IPS DF 6.9 (cell line): ENCODE measurements at regions not wholly inside any gene's neighbourhood (a gene's known extent, or its start where the extent isn't known, plus 50 kb on each side); places are given as distances from the start of the nearest gene placed in this dataset.

Source experiments
- DNase-seq: peaks from one replicate; pipeline ENCODE4 v3.0.0-alpha.2; 2013; ENCODE audit warnings: low read depth, low spot score
- H3K27ac ChIP-seq: one replicate; pipeline ENCODE4 v1.5.1; 2013; ENCODE audit warnings: low read length, control low read depth
- H3K27me3 ChIP-seq: 2 replicates; pipeline ENCODE4 v1.6.1; 2013; ENCODE audit warnings: mild to moderate bottlenecking, low read length; ENCODE audit not compliant: control insufficient read depth, insufficient read depth
- H3K36me3 ChIP-seq: 2 replicates; pipeline ENCODE4 v1.6.1; 2013; ENCODE audit warnings: low read length; ENCODE audit not compliant: control insufficient read depth, insufficient read depth
- H3K4me1 ChIP-seq: 2 replicates; pipeline ENCODE4 v1.6.1; 2013; ENCODE audit warnings: low read length; ENCODE audit not compliant: control insufficient read depth, insufficient read depth
- H3K4me3 ChIP-seq: 2 replicates; pipeline ENCODE4 v1.5.1; 2013; ENCODE audit warnings: mild to moderate bottlenecking, low read length
- H3K9me3 ChIP-seq: 2 replicates; pipeline ENCODE4 v1.6.1; 2013; ENCODE audit warnings: low read length, inconsistent platforms; ENCODE audit not compliant: control insufficient read depth, insufficient read depth
- WGBS: extraction: QIAGEN DNeasy Blood & Tissue Kit; methylation state at CpG from one replicate; pipeline ENCODE4 v1.1.7; 2013; ENCODE audit warnings: mixed read lengths, missing lambda C conversion rate; ENCODE audit not compliant: insufficient read length, insufficient coverage; 5-methylcytosine and 5-hydroxymethylcytosine counted together

DNA sequence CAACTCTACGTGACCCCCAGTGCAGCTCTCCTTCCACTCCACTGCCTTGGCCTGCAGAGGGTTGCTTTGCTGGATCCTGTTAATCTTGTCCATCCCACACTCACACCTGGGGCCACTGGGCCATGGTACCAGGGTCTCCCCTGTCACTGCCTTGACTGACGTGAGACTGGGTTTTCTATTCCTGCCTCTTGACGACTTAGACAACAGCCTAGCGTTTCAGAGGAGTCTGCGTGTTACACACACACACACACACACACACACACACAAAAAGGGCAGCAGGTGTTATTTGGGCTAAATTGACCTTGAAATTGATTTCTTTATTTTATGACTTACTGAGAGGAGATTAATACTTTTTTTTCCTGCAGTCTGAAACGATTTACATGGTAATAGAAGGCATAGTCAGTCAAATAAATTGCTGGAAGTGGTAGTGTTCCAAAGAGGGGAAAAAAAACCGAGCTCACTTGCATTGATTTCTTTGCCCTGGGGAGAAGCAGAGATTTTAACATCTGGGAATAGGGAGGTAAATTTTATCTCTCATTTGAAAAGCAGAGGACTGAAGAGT lies 492.3 kb upstream of the EEF2KMT start:
- no peak for DNase-seq
- Histone ChIP-seq H3K4me1 (0 out of 2 replicates have a peak, but pooled peaks cover 1% of the 10 kb centered on the region), H3K27me3 (no peaks in the 10 kb centered on the region), H3K27ac (no peak overlapping the region), H3K4me3 (no peak overlapping the region), H3K9me3 (no peaks in the 10 kb centered on the region; the same call in 1 of the 2 replicates), H3K36me3 (no peaks in the 10 kb centered on the region)
- WGBS, result no CpG with 5 or more reads among the region's 7 CpGs

DNA sequence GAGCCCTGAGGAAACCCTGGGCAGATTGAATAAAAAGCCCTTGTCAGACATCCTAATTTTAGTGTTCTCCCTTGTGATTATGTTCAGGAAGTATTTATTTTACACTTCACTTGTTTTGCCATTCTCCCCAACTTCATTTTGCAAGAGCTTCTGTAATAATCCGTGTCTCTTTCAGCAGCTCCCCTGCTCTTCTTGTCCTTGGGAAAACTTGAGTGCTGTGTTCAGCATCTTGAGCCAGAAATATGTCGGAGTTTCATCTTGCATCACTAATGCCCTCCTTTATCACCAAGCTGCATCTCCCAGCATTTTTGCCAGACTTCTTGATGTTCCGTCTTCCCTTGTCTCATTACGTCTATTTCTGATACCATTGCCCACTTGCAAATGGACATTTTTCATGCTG lies 486.5 kb upstream of the EEF2KMT start:
- no CpG with 5 or more reads among the region's 4 CpGs for WGBS
- Histone ChIP-seq H3K27ac (no peak overlapping the region), H3K27me3 (no peaks in the 10 kb centered on the region), H3K9me3 (no peaks in the 10 kb centered on the region; the same call in 1 of the 2 replicates), H3K4me1 (no peaks in the 10 kb centered on the region), H3K4me3 (no peak overlapping the region), H3K36me3 (no peaks in the 10 kb centered on the region)
- DNase-seq, result no peak

DNA sequence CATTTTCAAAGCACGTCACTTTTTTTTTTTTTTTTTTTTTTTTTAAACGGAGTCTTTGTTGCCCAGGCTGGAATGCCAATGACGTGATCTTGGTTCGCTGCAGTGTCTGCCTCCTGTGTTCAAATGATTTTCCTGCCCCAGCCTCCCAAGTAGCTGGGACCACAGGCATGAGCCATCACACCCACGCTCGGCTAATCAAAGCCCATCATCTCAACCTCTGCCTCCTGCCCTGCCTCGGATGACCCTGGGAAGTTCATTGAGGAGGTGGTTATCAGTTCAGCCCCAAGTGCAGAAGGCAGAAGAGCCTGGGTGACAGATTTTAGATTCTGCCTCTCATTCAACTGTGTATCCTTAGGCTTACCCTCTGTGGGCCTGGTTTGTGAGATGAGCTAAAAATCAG lies 484.9 kb upstream of the EEF2KMT start:
- Histone ChIP-seq H3K4me3 (no peak overlapping the region), H3K36me3 (no peaks in the 10 kb centered on the region), H3K4me1 (no peaks in the 10 kb centered on the region), H3K9me3 (no peaks in the 10 kb centered on the region; the same call in 1 of the 2 replicates), H3K27ac (no peak overlapping the region), H3K27me3 (no peaks in the 10 kb centered on the region)
- WGBS, result no CpG with 5 or more reads among the region's 7 CpGs
- no peak for DNase-seq

DNA sequence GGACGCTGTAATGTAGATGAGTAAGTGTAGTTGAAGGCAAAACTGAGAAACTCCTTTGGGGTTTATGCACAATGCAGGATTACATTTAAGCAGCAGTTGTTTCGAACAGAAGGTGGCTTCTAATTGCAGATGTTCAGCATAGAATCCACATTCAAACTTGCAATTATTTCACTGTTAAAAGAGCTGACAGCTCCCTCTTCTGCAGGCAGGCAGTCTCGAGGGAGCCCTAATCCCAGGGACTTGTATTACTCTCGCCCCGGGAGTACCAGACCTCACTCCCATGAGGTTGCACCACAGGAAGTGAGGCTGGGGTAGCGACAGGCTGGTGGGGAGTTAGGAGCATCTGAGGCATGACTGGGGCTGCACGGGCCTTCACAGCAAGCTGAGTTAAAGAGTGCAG lies 484.3 kb upstream of the EEF2KMT start:
- no CpG with 5 or more reads among the region's 7 CpGs for WGBS
- H3K9me3 ChIP-seq, result no peaks in the 10 kb centered on the region; the same call in 1 of the 2 replicates
- H3K4me1 ChIP-seq, result no peaks in the 10 kb centered on the region
- H3K36me3 ChIP-seq, result no peaks in the 10 kb centered on the region
- H3K27ac ChIP-seq, result no peak overlapping the region
- no peaks in the 10 kb centered on the region for H3K27me3 ChIP-seq
- no peak overlapping the region for H3K4me3 ChIP-seq
- DNase-seq, result no peak

DNA sequence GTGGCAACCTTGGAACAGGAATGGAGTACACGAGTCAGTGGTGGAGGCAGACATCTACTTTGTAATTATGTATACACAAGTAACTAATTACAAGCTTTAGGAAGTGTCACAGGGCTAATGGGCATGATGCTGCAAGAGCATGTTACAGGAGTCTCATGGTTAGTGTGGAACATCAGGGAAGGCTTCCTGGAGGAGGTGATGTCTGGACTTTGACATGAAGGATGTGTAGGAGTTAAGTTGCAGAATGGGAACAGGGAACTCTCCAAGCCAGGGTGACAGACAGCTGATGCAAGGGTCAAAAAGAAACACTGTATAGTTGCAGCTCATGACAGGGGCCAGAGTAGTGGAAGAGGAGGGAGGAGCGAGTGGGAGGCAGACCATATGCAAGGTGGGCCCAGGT lies 483.8 kb upstream of the EEF2KMT start:
- DNase-seq, result no peak
- H3K4me1 ChIP-seq, result no peaks in the 10 kb centered on the region
- no peak overlapping the region for H3K27ac ChIP-seq
- H3K27me3 ChIP-seq, result no peaks in the 10 kb centered on the region
- H3K4me3 ChIP-seq, result no peak overlapping the region
- WGBS, result no CpG with 5 or more reads among the region's 2 CpGs
- H3K9me3 ChIP-seq, result no peaks in the 10 kb centered on the region; the same call in 1 of the 2 replicates
- no peaks in the 10 kb centered on the region for H3K36me3 ChIP-seq

DNA sequence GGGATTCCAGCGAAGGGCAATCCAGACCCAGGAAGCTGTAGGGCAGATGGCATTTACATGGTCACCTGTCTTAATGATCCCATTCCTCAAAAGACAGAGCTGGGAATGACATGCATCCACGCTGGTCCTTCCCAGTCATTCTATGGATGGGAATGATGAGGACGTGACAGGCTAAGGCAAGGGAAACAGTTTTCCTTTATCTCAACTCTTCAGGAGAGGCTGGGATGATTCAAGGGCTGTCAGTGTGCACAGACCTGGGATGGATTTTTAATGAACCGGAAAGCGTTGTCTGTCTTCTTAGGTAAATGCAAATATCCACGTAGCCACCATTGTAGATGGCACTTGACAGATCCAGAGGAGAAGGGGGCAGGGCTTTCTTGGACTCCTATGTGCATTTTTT lies 483.2 kb upstream of the EEF2KMT start:
- H3K4me3 ChIP-seq, result no peak overlapping the region
- H3K4me1 ChIP-seq, result no peaks in the 10 kb centered on the region
- no peak for DNase-seq
- no CpG with 5 or more reads among the region's 6 CpGs for WGBS
- H3K36me3 ChIP-seq, result no peaks in the 10 kb centered on the region
- no peak overlapping the region for H3K27ac ChIP-seq
- H3K9me3 ChIP-seq, result no peaks in the 10 kb centered on the region; the same call in 1 of the 2 replicates
- H3K27me3 ChIP-seq, result no peaks in the 10 kb centered on the region

DNA sequence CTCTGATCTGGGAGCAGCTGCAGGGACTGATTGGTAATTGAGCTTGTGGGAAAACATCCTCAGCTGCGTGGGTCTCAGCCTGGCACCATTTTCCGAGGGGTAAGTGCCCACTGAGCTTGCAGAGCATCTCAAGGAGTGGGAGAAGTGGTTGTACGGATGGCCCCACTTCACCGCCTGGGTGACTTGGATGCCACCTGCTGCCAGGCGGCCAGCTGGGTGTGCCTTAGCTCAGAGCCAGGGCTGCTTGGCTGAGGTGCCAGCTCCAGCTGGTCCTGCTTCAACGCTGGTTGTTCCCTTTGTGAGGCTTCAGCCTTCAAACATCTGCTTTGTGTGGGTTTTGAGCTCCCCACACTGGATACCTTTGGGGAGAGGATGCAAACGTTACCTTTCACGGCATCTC lies 482.7 kb upstream of the EEF2KMT start:
- Histone ChIP-seq H3K27ac (no peak overlapping the region), H3K9me3 (no peaks in the 10 kb centered on the region; the same call in 1 of the 2 replicates), H3K4me1 (no peaks in the 10 kb centered on the region), H3K36me3 (no peaks in the 10 kb centered on the region), H3K27me3 (no peaks in the 10 kb centered on the region), H3K4me3 (no peak overlapping the region)
- no CpG with 5 or more reads among the region's 8 CpGs for WGBS
- DNase-seq, result no peak

DNA sequence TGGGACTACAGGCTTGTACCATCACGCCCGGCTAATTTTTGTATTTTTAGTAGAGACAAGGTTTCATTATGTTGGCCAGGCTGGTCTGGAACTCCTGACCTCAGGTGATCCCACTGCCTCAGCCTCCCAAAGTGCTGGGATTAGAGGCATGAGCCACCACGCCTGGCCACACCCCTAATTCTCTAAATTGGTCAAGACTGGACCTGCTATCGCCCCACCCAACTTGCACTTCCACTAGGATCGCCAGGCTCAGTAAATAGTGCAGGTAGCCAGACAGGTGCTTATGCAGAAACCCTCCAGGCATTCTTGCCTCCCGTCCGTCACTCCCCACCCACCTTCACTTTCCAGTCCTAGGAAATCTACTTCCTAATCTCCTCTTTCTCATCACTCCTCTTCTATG lies 481.4 kb upstream of the EEF2KMT start:
- H3K4me3 ChIP-seq, result no peak overlapping the region
- H3K9me3 ChIP-seq, result no peaks in the 10 kb centered on the region; the same call in 1 of the 2 replicates
- H3K27ac ChIP-seq, result no peak overlapping the region
- H3K36me3 ChIP-seq, result no peaks in the 10 kb centered on the region
- no peak for DNase-seq
- no peaks in the 10 kb centered on the region for H3K4me1 ChIP-seq
- no peaks in the 10 kb centered on the region for H3K27me3 ChIP-seq
- no CpG with 5 or more reads among the region's 7 CpGs for WGBS

DNA sequence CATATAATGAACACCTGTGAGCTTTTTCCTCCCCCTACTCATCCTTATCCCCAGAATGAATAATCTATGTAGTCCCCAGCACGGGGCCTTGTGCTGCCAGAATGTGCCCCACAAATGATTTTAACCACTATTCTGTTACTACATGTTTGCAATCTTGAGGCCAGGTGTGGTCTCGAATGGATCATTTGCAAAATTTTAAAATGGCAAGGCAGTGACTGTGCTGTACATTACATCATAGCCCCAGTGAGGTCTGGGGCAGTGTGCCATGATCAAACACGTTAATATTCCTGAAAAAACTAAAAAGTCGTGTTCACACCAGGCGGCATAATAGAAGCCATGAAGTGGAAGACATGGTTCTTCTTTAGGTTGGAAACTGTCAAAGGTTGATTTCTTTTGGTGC lies 479.9 kb upstream of the EEF2KMT start:
- no peak overlapping the region for H3K4me3 ChIP-seq
- H3K27ac ChIP-seq, result no peak overlapping the region
- no peaks in the 10 kb centered on the region for H3K27me3 ChIP-seq
- no peaks in the 10 kb centered on the region for H3K36me3 ChIP-seq
- H3K4me1 ChIP-seq, result no peaks in the 10 kb centered on the region
- no peak for DNase-seq
- WGBS, result no CpG with 5 or more reads among the region's 5 CpGs
- no peaks in the 10 kb centered on the region for H3K9me3 ChIP-seq

DNA sequence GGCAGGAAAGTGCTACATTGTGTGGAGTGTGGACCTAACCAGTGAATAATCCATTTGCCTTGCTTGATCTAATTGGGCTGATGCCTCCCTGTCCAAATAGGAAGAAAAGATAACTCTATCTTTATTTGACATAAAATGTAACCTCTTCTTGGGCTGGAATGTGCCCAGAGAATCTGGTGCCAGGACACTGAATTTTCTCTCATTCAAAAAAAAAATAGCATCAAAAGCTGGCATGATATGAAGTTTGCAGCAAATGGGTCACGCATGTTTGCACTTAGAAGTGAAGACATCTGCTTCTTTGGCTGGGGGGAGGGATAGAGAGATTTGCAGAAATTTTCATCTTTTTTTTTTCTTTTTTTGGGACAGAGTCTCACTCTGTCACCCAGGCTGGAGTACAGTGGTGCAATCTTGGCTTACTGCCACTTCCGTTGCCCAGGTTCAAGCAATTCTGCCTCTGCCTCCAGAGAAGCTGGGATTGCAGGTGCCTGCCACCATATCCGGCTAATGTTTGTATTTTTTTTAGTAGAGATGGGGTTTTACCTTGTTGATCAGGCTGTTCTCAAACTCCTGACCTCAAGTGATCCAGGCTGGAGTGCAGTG lies 478.2 kb upstream of the EEF2KMT start:
- no CpG with 5 or more reads among the region's 3 CpGs for WGBS
- H3K9me3 ChIP-seq, result no peaks in the 10 kb centered on the region
- H3K27ac ChIP-seq, result no peak overlapping the region
- no peak overlapping the region for H3K4me3 ChIP-seq
- no peaks in the 10 kb centered on the region for H3K27me3 ChIP-seq
- no peaks in the 10 kb centered on the region for H3K36me3 ChIP-seq
- DNase-seq, result no peak
- no peaks in the 10 kb centered on the region for H3K4me1 ChIP-seq

DNA sequence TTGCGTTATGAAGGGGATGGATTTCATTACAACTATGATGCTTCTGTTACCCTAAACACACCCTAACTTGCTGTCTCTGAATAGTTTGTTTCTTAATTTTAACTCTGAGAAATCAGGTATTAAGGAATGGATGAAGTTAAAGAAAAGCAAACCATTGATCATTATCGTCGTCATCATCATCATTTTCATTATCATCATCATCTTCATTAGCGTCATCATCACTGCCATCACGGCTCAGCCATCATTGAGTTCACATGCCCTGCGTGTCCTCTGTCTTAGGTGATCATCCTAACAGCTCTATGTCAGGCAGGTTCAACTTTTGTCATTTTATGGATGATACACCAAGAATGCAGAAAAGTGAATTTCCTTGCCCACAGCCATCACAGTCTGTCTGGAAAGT lies 477.5 kb upstream of the EEF2KMT start:
- Histone ChIP-seq H3K27me3 (no peaks in the 10 kb centered on the region), H3K4me1 (no peaks in the 10 kb centered on the region), H3K27ac (no peak overlapping the region), H3K4me3 (no peak overlapping the region), H3K9me3 (no peaks in the 10 kb centered on the region), H3K36me3 (no peaks in the 10 kb centered on the region)
- WGBS, result no CpG with 5 or more reads among the region's 6 CpGs
- DNase-seq, result no peak
